WTC11 (cell line): ENCODE measurements at regions not wholly inside any gene's neighbourhood (a gene's known extent, or its start where the extent isn't known, plus 50 kb on each side); places are given as distances from the start of the nearest gene placed in this dataset.

Experiments used
- ELF4 ChIP-seq: sonication (generic); formaldehyde crosslinking; IDR thresholded peaks from 2 replicates; pipeline ENCODE4 v1.8.1; 2022; ENCODE audit warnings: low read depth, mild to moderate bottlenecking, moderate library complexity, missing genetic modification reagents
- JUN ChIP-seq: sonication (generic); formaldehyde crosslinking; IDR thresholded peaks from 2 replicates; pipeline ENCODE4 v1.8.0; 2023; ENCODE audit warnings: mild to moderate bottlenecking, missing genetic modification reagents
- NR2C2 ChIP-seq: sonication (generic); formaldehyde crosslinking; IDR thresholded peaks from 2 replicates; pipeline ENCODE4 v1.8.0; 2022; ENCODE audit warnings: mild to moderate bottlenecking, missing genetic modification reagents
- TEAD1 ChIP-seq: sonication (generic); formaldehyde crosslinking; IDR thresholded peaks from 2 replicates; pipeline ENCODE4 v1.8.0; 2022; ENCODE audit warnings: mild to moderate bottlenecking, missing genetic modification reagents
- TF ChIP-seq, protein P1 (sequence below): fragments of 200-600 bp; IDR thresholded peaks from 2 replicates; pipeline ENCODE4 v1.8.0; 2022; ENCODE audit warnings: antibody characterized with exemption
- TF ChIP-seq, protein P2 (sequence below): sonication (generic); formaldehyde crosslinking; IDR thresholded peaks from 2 replicates; pipeline ENCODE4 v1.8.1; 2023; ENCODE audit warnings: mild to moderate bottlenecking, missing genetic modification reagents
- TF ChIP-seq, protein P3 (sequence below): sonication (generic); formaldehyde crosslinking; IDR thresholded peaks from 2 replicates; pipeline ENCODE4 v1.8.1; 2023; ENCODE audit warnings: mild to moderate bottlenecking, missing genetic modification reagents, moderate library complexity
- TF ChIP-seq, protein P4 (sequence below): sonication (generic); formaldehyde crosslinking; IDR thresholded peaks from 2 replicates; pipeline ENCODE4 v1.8.0; 2023; ENCODE audit warnings: missing genetic modification reagents
- TF ChIP-seq, protein P5 (sequence below): sonication (generic); formaldehyde crosslinking; IDR thresholded peaks from 2 replicates; pipeline ENCODE4 v1.8.1; 2022; ENCODE audit warnings: missing genetic modification reagents, borderline replicate concordance

DNA sequence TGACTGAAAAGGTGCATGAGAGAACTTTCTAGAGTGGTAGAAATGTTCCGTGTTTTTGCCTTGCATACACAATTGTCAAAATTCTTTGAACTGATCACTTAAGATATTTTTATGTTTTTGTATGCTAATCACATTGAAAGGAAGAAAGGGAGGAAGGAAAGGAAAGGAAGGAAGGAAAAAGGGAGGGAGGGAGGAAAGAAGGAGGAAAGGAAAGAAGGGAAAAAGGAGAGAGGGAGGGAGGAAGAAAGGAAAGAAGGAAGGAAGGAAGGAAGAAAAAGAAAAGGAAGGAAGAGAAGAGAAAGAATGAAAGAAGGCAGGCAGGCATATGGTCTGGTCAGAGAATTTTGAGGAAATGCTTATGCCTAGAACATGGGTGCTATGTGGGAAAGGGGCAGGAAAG lies 68.4 kb upstream of the PGBD5 start:
- TF ChIP-seq, protein P1, sequence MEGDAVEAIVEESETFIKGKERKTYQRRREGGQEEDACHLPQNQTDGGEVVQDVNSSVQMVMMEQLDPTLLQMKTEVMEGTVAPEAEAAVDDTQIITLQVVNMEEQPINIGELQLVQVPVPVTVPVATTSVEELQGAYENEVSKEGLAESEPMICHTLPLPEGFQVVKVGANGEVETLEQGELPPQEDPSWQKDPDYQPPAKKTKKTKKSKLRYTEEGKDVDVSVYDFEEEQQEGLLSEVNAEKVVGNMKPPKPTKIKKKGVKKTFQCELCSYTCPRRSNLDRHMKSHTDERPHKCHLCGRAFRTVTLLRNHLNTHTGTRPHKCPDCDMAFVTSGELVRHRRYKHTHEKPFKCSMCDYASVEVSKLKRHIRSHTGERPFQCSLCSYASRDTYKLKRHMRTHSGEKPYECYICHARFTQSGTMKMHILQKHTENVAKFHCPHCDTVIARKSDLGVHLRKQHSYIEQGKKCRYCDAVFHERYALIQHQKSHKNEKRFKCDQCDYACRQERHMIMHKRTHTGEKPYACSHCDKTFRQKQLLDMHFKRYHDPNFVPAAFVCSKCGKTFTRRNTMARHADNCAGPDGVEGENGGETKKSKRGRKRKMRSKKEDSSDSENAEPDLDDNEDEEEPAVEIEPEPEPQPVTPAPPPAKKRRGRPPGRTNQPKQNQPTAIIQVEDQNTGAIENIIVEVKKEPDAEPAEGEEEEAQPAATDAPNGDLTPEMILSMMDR, result no peak
- TF ChIP-seq ELF4 (CRISPR knock-in tag) (no peak), NR2C2 (CRISPR knock-in tag) (no peak), JUN (no peak), TEAD1 (CRISPR knock-in tag) (no peak)
- TF ChIP-seq, protein P2, sequence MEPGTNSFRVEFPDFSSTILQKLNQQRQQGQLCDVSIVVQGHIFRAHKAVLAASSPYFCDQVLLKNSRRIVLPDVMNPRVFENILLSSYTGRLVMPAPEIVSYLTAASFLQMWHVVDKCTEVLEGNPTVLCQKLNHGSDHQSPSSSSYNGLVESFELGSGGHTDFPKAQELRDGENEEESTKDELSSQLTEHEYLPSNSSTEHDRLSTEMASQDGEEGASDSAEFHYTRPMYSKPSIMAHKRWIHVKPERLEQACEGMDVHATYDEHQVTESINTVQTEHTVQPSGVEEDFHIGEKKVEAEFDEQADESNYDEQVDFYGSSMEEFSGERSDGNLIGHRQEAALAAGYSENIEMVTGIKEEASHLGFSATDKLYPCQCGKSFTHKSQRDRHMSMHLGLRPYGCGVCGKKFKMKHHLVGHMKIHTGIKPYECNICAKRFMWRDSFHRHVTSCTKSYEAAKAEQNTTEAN (CRISPR knock-in tag), result no peak
- TF ChIP-seq, protein P3, sequence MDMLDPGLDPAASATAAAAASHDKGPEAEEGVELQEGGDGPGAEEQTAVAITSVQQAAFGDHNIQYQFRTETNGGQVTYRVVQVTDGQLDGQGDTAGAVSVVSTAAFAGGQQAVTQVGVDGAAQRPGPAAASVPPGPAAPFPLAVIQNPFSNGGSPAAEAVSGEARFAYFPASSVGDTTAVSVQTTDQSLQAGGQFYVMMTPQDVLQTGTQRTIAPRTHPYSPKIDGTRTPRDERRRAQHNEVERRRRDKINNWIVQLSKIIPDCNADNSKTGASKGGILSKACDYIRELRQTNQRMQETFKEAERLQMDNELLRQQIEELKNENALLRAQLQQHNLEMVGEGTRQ (CRISPR knock-in tag), result no peak
- TF ChIP-seq, protein P4, sequence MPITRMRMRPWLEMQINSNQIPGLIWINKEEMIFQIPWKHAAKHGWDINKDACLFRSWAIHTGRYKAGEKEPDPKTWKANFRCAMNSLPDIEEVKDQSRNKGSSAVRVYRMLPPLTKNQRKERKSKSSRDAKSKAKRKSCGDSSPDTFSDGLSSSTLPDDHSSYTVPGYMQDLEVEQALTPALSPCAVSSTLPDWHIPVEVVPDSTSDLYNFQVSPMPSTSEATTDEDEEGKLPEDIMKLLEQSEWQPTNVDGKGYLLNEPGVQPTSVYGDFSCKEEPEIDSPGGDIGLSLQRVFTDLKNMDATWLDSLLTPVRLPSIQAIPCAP, result no peak
- TF ChIP-seq, protein P5, sequence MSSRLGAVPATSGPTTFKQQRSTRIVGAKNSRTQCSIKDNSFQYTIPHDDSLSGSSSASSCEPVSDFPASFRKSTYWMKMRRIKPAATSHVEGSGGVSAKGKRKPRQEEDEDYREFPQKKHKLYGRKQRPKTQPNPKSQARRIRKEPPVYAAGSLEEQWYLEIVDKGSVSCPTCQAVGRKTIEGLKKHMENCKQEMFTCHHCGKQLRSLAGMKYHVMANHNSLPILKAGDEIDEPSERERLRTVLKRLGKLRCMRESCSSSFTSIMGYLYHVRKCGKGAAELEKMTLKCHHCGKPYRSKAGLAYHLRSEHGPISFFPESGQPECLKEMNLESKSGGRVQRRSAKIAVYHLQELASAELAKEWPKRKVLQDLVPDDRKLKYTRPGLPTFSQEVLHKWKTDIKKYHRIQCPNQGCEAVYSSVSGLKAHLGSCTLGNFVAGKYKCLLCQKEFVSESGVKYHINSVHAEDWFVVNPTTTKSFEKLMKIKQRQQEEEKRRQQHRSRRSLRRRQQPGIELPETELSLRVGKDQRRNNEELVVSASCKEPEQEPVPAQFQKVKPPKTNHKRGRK (CRISPR knock-in tag), result no peak
